HUES6 (cell line): ENCODE measurements at regions not wholly inside any gene's neighbourhood (a gene's known extent, or its start where the extent isn't known, plus 50 kb on each side); places are given as distances from the start of the nearest gene placed in this dataset.

Source experiments
- H3K27ac ChIP-seq: 2 replicates; pipeline ENCODE4 v1.7.0; 2013; ENCODE audit warnings: low read depth, mild to moderate bottlenecking, low read length, inconsistent platforms
- H3K27me3 ChIP-seq: 2 replicates; pipeline ENCODE4 v1.6.1; 2013; ENCODE audit warnings: low read length; ENCODE audit not compliant: control insufficient read depth, insufficient read depth
- H3K36me3 ChIP-seq: 2 replicates; pipeline ENCODE4 v1.6.1; 2013; ENCODE audit warnings: low read length; ENCODE audit not compliant: control insufficient read depth, insufficient read depth
- H3K4me1 ChIP-seq: 2 replicates; pipeline ENCODE4 v1.6.1; 2013; ENCODE audit warnings: low read length; ENCODE audit not compliant: control insufficient read depth, insufficient read depth
- H3K4me3 ChIP-seq: 2 replicates; pipeline ENCODE4 v1.5.1; 2013; ENCODE audit warnings: low read depth, low read length
- H3K9ac ChIP-seq: one replicate; pipeline ENCODE4 v1.6.1; 2013; ENCODE audit warnings: mild to moderate bottlenecking, low read length
- H3K9me3 ChIP-seq: 2 replicates; pipeline ENCODE4 v1.6.1; 2013; ENCODE audit warnings: low read depth, low read length; ENCODE audit not compliant: control insufficient read depth, insufficient read depth

- no peak overlapping the region for H3K27ac ChIP-seq
- H3K4me1 ChIP-seq = no peaks in the 10 kb centered on the region
Measured at GRCh38 chr11:21921151-21921550, 271.7 kb upstream of the ANO5 start.

GRCh38 chr11:21924262-21924661 is 268.6 kb upstream of the ANO5 start:
- no peaks in the 10 kb centered on the region for H3K27me3 ChIP-seq
- H3K36me3 ChIP-seq = no peaks in the 10 kb centered on the region
- H3K4me3 ChIP-seq = no peak overlapping the region
- H3K9ac ChIP-seq = no peak overlapping the region
- H3K27ac ChIP-seq = no peak overlapping the region
- no peaks in the 10 kb centered on the region for H3K9me3 ChIP-seq
- H3K4me1 ChIP-seq = no peaks in the 10 kb centered on the region

More at GRCh38 chr11:21921151-21921550, 271.7 kb upstream of the ANO5 start:
- Histone ChIP-seq H3K27me3 (no peaks in the 10 kb centered on the region), H3K36me3 (no peaks in the 10 kb centered on the region), H3K9ac (no peak overlapping the region), H3K4me3 (no peak overlapping the region), H3K9me3 (no peaks in the 10 kb centered on the region)

DNA sequence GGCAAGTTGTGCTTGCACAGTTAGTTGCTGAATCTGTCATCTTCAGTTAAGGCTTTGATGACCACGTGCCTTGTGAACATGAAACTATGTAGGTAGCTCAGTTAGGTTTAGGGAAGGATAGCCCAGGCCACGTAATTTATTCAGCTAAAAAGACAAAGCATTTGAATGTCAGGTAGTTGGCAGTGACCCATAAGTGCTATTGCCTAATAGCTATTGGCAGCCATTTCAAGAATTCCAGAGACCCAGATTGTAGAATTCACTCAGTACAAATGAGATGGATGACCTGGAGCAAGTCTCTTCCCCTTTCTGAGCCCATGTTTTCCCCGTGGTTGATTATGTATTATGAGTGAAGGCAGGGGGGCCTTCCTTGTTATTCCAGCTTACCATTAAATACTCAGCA is 265.3 kb upstream of the ANO5 start:
- Histone ChIP-seq H3K36me3 (no peaks in the 10 kb centered on the region), H3K27ac (no peak overlapping the region), H3K4me1 (no peaks in the 10 kb centered on the region), H3K9me3 (no peaks in the 10 kb centered on the region), H3K27me3 (no peaks in the 10 kb centered on the region), H3K4me3 (no peak overlapping the region), H3K9ac (no peak overlapping the region)

- no peaks in the 10 kb centered on the region for H3K27me3 ChIP-seq
- no peak overlapping the region for H3K4me3 ChIP-seq
- no peak overlapping the region for H3K27ac ChIP-seq
- H3K9me3 ChIP-seq = no peaks in the 10 kb centered on the region
- H3K9ac ChIP-seq = no peak overlapping the region
- H3K4me1 ChIP-seq = no peaks in the 10 kb centered on the region
- no peaks in the 10 kb centered on the region for H3K36me3 ChIP-seq
Measured at GRCh38 chr11:21928847-21929246, 264.0 kb upstream of the ANO5 start.

DNA sequence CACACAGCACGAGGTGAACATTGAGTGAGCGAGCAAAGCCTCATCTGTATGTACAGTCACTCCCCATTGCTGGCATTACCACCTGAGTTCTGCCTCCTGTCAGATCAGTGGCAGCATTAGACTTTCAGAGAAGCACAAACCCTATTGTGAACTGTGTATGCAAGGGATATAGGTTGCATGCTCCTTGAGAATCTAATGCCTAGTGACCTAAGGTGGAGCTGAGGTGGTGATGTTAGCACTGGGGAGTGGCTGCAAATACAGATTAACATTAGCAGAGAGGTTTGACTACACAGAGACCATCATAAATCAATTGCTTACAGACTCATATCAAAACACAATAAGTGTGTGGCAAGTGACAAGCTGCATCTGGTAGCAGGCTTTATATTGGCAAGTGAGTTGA is 262.5 kb upstream of the ANO5 start:
- Histone ChIP-seq H3K36me3 (no peaks in the 10 kb centered on the region), H3K4me1 (no peaks in the 10 kb centered on the region), H3K4me3 (no peak overlapping the region), H3K27me3 (no peaks in the 10 kb centered on the region), H3K27ac (no peak overlapping the region), H3K9ac (no peak overlapping the region), H3K9me3 (no peaks in the 10 kb centered on the region)

- Histone ChIP-seq H3K4me1 (no peaks in the 10 kb centered on the region), H3K27ac (no peak overlapping the region), H3K9ac (no peak overlapping the region), H3K4me3 (no peak overlapping the region), H3K9me3 (no peaks in the 10 kb centered on the region), H3K36me3 (no peaks in the 10 kb centered on the region), H3K27me3 (no peaks in the 10 kb centered on the region)
Measured at GRCh38 chr11:21931436-21932101, 261.3 kb upstream of the ANO5 start.

DNA sequence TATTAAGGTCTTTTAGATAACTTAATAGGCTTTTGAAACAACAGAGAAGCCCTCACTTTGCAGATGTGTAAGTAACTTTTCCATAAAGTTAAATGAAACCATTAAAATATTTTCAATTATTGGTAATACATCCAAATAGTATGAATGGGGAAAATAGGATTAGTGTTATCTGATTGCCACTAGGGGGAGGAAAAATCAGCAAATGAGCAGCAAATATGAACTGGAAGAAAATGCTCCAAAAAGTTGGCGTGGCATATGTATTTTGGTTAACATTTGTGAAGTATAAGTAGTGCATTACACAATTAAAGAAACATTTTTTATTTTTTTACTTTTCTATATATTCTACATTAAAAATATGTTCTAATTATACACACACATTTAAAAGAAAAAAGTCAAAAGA is 259.8 kb upstream of the ANO5 start:
- Histone ChIP-seq H3K4me1 (no peaks in the 10 kb centered on the region), H3K27me3 (no peaks in the 10 kb centered on the region), H3K9ac (no peak overlapping the region), H3K4me3 (no peak overlapping the region), H3K9me3 (no peaks in the 10 kb centered on the region), H3K36me3 (no peaks in the 10 kb centered on the region), H3K27ac (no peak overlapping the region)

DNA sequence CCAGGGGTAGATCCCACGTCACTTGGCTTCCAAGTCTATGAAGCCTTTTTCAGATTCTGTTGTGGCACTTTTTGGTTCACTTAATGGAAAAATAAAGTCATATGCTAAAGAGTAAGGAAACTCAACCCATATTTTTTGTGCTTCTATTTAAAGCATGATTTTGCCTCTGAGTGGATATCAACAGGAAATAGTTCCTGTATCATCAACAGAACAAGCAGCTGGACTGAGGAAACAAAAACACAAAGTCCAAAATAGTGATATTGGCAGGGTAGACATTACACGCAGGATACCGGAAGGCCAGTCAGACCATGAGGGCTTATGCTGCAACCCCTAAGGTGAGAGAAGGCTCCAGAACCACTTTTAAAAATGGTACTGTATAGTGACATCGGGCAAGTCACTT is 248.3 kb upstream of the ANO5 start:
- no peaks in the 10 kb centered on the region for H3K36me3 ChIP-seq
- no peak overlapping the region for H3K4me3 ChIP-seq
- no peaks in the 10 kb centered on the region for H3K4me1 ChIP-seq
- H3K9me3 ChIP-seq = no peaks in the 10 kb centered on the region
- H3K27ac ChIP-seq = no peak overlapping the region
- no peaks in the 10 kb centered on the region for H3K27me3 ChIP-seq
- H3K9ac ChIP-seq = no peak overlapping the region

DNA sequence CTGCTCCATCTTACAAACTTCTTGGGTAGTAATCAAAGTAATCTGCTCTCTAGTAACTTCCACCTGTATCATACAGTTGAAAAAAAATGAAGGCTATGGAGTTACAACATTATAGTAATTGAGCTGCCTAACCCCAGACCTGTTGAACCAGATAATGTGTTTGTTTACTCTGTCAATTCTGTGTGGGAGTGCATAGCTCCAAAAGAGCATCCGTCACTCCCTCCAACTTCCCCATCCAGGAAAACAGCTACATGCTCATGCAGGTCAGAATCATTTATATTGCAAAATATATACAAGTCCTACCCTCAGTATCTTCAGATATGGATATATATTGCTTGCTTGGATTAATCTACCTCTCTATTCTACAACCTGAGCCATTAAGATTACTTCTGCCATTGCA is 244.0 kb upstream of the ANO5 start:
- H3K4me3 ChIP-seq = no peak overlapping the region
- H3K36me3 ChIP-seq = no peaks in the 10 kb centered on the region
- H3K4me1 ChIP-seq = no peaks in the 10 kb centered on the region
- no peaks in the 10 kb centered on the region for H3K27me3 ChIP-seq
- no peak overlapping the region for H3K27ac ChIP-seq
- no peaks in the 10 kb centered on the region for H3K9me3 ChIP-seq
- H3K9ac ChIP-seq = no peak overlapping the region

- no peak overlapping the region for H3K4me3 ChIP-seq
- H3K36me3 ChIP-seq = no peaks in the 10 kb centered on the region
- no peaks in the 10 kb centered on the region for H3K9me3 ChIP-seq
- H3K27ac ChIP-seq = no peak overlapping the region
- H3K9ac ChIP-seq = no peak overlapping the region
- H3K27me3 ChIP-seq = no peaks in the 10 kb centered on the region
- no peaks in the 10 kb centered on the region for H3K4me1 ChIP-seq
Measured at GRCh38 chr11:21949763-21950413, 243.0 kb upstream of the ANO5 start.

GRCh38 chr11:21963013-21963412 is 229.9 kb upstream of the ANO5 start:
- no peak overlapping the region for H3K27ac ChIP-seq
- no peaks in the 10 kb centered on the region for H3K36me3 ChIP-seq
- no peaks in the 10 kb centered on the region for H3K27me3 ChIP-seq
- H3K4me1 ChIP-seq = no peaks in the 10 kb centered on the region
- H3K9ac ChIP-seq = no peak overlapping the region
- no peak overlapping the region for H3K4me3 ChIP-seq
- H3K9me3 ChIP-seq = no peaks in the 10 kb centered on the region
